ENCODE measurements at regions not wholly inside any gene's neighbourhood (a gene's known extent, or its start where the extent isn't known, plus 50 kb on each side); places are given as distances from the start of the nearest gene placed in this dataset.
A peak's percentile ranks its signal among the peaks of the same experiment; 100 is the strongest.

DNA sequence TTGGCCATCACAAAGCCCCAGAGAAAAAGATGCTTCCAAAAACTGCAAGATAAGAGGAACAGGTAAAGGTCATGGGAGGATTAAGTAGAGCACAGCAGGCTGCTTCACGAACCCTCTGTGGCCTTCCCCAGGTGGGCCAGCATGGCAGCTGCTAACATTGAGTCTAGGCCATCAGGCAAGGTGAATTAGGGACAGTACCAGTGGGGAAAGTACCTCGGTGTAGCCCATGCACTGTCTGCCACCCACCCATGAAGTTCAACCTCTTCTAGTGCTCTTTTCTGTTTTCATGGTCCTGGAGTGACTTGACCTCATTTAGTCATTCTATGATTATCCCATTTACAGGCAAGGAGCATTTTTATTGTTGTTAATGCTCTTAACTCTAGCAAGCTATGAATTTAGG is 108.6 kb upstream of the DUSP22 start:
- no peak for TF ChIP-seq CTCF (IDR thresholded peaks at IDR 0.05)
- H3K27me3 Mint-ChIP-seq (ENCODE audit: low read depth, poor library complexity) = peaks cover 16% of the 10 kb centered on the region
- peaks cover 20% of the 10 kb centered on the region for H3K4me1 Mint-ChIP-seq
- H3K36me3 Mint-ChIP-seq (ENCODE audit: low read depth) = no peaks in the 10 kb centered on the region
- H3K9me3 Mint-ChIP-seq = peaks cover 4% of the 10 kb centered on the region
- no peak for DNase-seq
- no peak overlapping the region for H3K4me3 Mint-ChIP-seq
- H3K27ac Mint-ChIP-seq = no peak overlapping the region

DNA sequence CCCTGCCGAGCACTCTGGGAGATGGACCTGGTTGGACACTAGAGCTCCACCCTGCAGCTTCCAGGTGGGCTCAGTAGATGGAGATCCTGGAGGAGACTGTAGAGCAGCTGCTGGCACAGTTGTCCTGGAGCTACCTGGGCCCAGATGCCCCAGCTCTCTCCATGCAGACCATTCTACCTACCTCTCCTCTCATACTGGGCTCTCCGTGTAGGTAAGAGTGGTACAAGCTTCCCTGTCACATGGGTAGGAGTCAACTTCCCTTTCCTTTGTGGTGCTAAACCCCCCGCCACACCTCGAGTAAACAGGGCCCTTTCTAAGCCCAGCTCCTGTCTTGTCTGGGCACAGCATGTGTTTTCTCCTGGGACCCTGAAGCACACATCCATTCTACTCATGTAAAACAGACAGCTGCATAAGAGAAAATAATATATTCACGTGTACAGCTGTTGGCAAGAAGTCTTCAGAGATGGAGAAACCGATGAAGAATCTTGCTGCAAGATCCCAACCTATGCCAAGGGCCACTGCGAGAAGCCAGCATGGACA is 108.1 kb upstream of the DUSP22 start:
- Mint-ChIP-seq H3K27me3 (ENCODE audit: low read depth, poor library complexity) (peaks cover 15% of the 10 kb centered on the region), H3K4me3 (no peak overlapping the region), H3K27ac (no peak overlapping the region), H3K9me3 (no peaks in the 10 kb centered on the region), H3K4me1 (peaks cover 26% of the 10 kb centered on the region), H3K36me3 (ENCODE audit: low read depth) (no peaks in the 10 kb centered on the region)
- DNase-seq = no peak
- no peak for TF ChIP-seq CTCF (IDR thresholded peaks at IDR 0.05)

DNA sequence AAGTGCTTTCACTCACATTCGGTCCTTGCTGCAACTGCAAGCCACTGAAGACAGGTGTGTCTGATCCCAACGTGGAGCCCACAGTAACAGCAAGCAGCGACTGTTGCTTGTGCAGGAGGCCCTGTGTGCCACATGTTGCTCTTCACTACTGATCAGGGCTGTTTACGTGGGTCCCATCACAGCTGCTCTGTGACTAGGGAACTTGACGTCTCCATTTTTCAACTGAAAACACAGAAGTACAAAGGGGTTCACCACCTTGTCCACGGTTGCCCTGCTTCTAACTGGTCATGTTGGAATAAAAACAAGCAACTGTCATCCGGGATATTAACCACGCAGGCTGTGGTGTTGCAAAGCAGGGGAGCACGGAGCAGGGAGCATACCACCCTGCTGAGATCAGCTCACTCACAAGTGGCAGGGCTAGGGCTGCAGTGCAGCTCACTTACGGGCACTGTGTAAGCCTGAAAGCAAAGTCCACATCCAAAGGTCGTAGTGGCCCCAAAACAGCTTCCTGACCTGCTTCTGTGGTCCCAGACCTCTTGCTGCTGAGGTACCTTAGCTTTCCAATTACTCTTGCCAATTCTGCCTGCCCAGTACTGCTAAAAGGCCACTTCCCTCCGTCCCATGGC is 105.8 kb upstream of the DUSP22 start:
- Mint-ChIP-seq H3K9me3 (no peaks in the 10 kb centered on the region), H3K36me3 (ENCODE audit: low read depth) (no peaks in the 10 kb centered on the region), H3K27ac (no peak overlapping the region), H3K4me3 (no peak overlapping the region), H3K4me1 (peaks cover 47% of the 10 kb centered on the region), H3K27me3 (ENCODE audit: low read depth, poor library complexity) (peaks cover 10% of the 10 kb centered on the region)
- no peak for DNase-seq
- no peak for TF ChIP-seq CTCF (IDR thresholded peaks at IDR 0.05)

DNA sequence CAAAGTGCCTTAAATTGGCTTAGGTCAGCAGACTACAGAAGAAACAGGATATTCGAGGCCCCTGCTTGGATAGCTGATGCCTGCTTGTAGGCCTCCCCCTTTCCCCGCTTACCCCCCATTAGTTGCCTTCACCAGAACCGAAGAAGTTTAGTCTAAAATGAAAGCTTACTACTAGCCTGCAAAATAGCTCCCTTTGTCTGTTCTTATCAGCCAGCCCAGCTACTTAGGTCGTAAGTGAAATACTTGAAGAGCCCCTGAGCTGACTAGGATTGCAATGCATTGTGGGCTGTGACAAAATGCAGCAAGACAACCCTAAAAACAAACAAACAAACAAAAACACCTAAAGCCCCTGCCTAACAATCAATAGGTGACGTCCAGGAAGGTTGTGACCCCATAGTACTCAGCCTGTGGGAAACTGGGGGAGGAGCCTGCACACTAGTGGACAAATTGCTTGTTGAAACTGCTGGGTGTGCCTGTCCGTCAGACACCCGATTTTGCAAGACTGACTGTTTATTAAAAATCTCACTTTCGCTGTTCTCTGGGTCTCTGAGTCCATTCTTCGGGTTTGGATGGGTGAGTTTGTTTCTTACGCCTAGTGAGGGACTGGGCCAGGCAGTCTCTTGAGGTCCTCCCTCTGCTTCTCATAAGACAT is 105.0 kb upstream of the DUSP22 start:
- TF ChIP-seq CTCF (IDR thresholded peaks at IDR 0.05) = no peak
- DNase-seq = no peak
- Mint-ChIP-seq H3K4me1 (peaks cover 47% of the 10 kb centered on the region), H3K36me3 (ENCODE audit: low read depth) (no peaks in the 10 kb centered on the region), H3K4me3 (no peak overlapping the region), H3K27me3 (ENCODE audit: low read depth, poor library complexity) (peaks cover 8% of the 10 kb centered on the region), H3K9me3 (no peaks in the 10 kb centered on the region), H3K27ac (no peak overlapping the region)

DNA sequence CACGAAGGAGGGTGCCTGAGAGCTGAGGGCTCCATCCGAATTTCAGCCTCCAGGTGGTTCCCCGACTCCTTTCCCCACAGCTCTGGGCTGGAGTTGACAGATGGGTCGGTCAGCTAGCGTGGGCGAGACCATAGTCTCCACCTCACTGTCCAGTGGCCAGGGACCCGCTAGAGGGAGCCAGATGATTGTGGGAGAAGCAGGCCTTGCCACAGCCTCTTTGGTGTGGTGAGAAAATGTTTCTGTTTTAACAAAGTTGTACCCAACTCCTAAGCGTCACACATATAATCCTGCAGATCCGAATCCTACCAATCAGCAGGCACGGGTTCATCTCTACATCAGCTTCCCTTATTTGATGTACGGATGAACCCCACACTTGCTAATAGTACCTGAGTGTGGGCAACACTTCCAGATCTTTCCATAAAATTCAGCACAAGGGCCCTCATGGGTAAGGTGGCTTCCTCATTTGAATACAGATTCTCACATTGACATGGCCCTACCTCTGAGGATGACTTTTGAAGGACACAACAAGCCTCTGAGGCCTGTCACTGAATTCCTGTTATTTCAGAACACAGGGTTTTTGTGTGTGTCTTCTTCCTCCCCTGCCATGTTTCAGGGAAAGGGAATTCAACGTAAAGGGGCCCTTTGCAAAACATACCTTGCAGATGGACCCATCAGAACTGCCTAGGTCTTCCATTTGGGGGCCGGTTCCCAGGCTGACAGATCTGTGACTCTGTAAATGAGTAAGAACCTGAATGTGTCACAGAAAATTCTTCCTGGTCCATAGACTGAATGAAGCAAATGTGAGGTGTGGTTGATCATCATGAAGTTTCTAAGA is 103.2 kb upstream of the DUSP22 start:
- TF ChIP-seq CTCF (IDR thresholded peaks at IDR 0.05) = peak; percentile 89
- H3K4me1 Mint-ChIP-seq = peaks cover 57% of the 10 kb centered on the region

More for the DNA sequence above, 103.2 kb upstream of the DUSP22 start:
- Mint-ChIP-seq H3K27ac (no peak overlapping the region), H3K9me3 (no peaks in the 10 kb centered on the region), H3K36me3 (ENCODE audit: low read depth) (no peaks in the 10 kb centered on the region), H3K27me3 (ENCODE audit: low read depth, poor library complexity) (peaks cover 8% of the 10 kb centered on the region), H3K4me3 (no peak overlapping the region)
- DNase-seq = peak; percentile 85

Data from nephron progenitor cell (in vitro differentiated cells).